IMR-90 (cell line): ENCODE measurements at regions not wholly inside any gene's neighbourhood (a gene's known extent, or its start where the extent isn't known, plus 50 kb on each side); places are given as distances from the start of the nearest gene placed in this dataset.

Experiments
- ATAC-seq: fragments of 200-7000 bp; cut with Tn5 transposase; 2 replicates; pipeline ENCODE4 v1.9.1; 2020; ENCODE audit warnings: low read depth, mild to moderate bottlenecking, moderate library complexity
- BruUV-seq: library from RNA; stranded (reverse); fragments of 400-500 nt; replicated peaks from 2 replicates; lab custom pipeline; 2021; lab: Mats Ljungman, UMichigan
- CTCF ChIA-PET: fragments of 300-600 bp; formaldehyde crosslinking; extraction: SDS; loops from one replicate; lab custom pipeline; 2021; ENCODE audit warnings: antibody characterized with exemption; lab: Yijun Ruan, JAX
- POLR2A ChIA-PET: fragments of 300-600 bp; sonication (Branson Sonifier 250); formaldehyde crosslinking; loops from one replicate; lab custom pipeline; 2022; ENCODE audit warnings: antibody characterized with exemption; ENCODE audit not compliant: unreplicated experiment; lab: Charles Lee
- DNase-seq: peaks from one replicate; pipeline ENCODE4 v3.0.0; 2013
- H2AFZ ChIP-seq: replicated peaks from 2 replicates; pipeline ENCODE3; 2013; ENCODE audit warnings: low read length, mild to moderate bottlenecking; ENCODE audit not compliant: poor library complexity
- H2AK5ac ChIP-seq: 2 replicates; pipeline ENCODE4 v1.6.1; 2013; ENCODE audit warnings: low read depth, low read length, inconsistent platforms
- H2AK9ac ChIP-seq: replicated peaks from 2 replicates; pipeline ENCODE3; 2013; ENCODE audit warnings: mild to moderate bottlenecking, low read depth, low read length, moderate library complexity; ENCODE audit not compliant: poor library complexity
- H2BK120ac ChIP-seq: 2 replicates; pipeline ENCODE4 v1.6.1; 2013; ENCODE audit warnings: low read depth, low read length, inconsistent platforms
- H2BK15ac ChIP-seq: 3 replicates; pipeline ENCODE4 v1.6.1; 2013; ENCODE audit warnings: low read depth, low read length, inconsistent platforms
- H2BK20ac ChIP-seq: 2 replicates; pipeline ENCODE4 v1.6.1; 2013; ENCODE audit warnings: low read depth, mild to moderate bottlenecking, inconsistent platforms, low read length, moderate library complexity
- H2BK5ac ChIP-seq: 2 replicates; pipeline ENCODE4 v1.6.1; 2013; ENCODE audit warnings: mild to moderate bottlenecking, low read depth, low read length, inconsistent platforms; ENCODE audit not compliant: poor library complexity, severe bottlenecking
- H3K14ac ChIP-seq: replicated peaks from 2 replicates; pipeline ENCODE4 v1.6.1; 2013; ENCODE audit warnings: low read depth, low read length, inconsistent platforms
- H3K18ac ChIP-seq: 2 replicates; pipeline ENCODE4 v1.6.1; 2013; ENCODE audit warnings: low read depth, low read length, control low read depth
- H3K23ac ChIP-seq: 2 replicates; pipeline ENCODE4 v1.6.1; 2013; ENCODE audit warnings: low read depth, low read length, inconsistent platforms
- H3K27ac ChIP-seq: 2 replicates; pipeline ENCODE4 v1.5.1; 2013; ENCODE audit warnings: mild to moderate bottlenecking, control low read depth, low read length; ENCODE audit not compliant: insufficient read depth
- H3K27me3 ChIP-seq: 2 replicates; pipeline ENCODE4 v1.6.1; 2013; ENCODE audit warnings: low read length; ENCODE audit not compliant: control insufficient read depth, insufficient read depth
- H3K36me3 ChIP-seq: 2 replicates; pipeline ENCODE4 v1.6.1; 2013; ENCODE audit warnings: low read length, mixed read lengths; ENCODE audit not compliant: control insufficient read depth, insufficient read depth
- H3K4ac ChIP-seq: 2 replicates; pipeline ENCODE4 v1.6.1; 2013; ENCODE audit warnings: low read depth, low read length, inconsistent platforms
- H3K4me1 ChIP-seq: 2 replicates; pipeline ENCODE4 v1.6.1; 2013; ENCODE audit warnings: low read length, mixed read lengths; ENCODE audit not compliant: control insufficient read depth, insufficient read depth
- H3K4me2 ChIP-seq: 2 replicates; pipeline ENCODE4 v1.6.1; 2013; ENCODE audit warnings: low read depth, mild to moderate bottlenecking, control low read depth, low read length, moderate library complexity
- H3K4me3 ChIP-seq: 2 replicates; pipeline ENCODE4 v1.5.1; 2013; ENCODE audit warnings: low read depth, mild to moderate bottlenecking, control low read depth, low read length, moderate library complexity; ENCODE audit not compliant: insufficient read depth
- H3K56ac ChIP-seq: 2 replicates; pipeline ENCODE4 v1.6.1; 2013; ENCODE audit warnings: low read length, inconsistent platforms; ENCODE audit not compliant: insufficient read depth; ENCODE audit errors: extremely low read depth
- H3K79me1 ChIP-seq, 2 experiments: 2 replicates each; pipeline ENCODE4 v1.6.1; 2013; ENCODE audit warnings: low read length in 2 of 2, inconsistent platforms in 1 of 2, low read depth in 1 of 2
- H3K9ac ChIP-seq: 2 replicates; pipeline ENCODE4 v1.6.1; 2013; ENCODE audit warnings: low read depth, low read length, control low read depth
- H3K9me1 ChIP-seq: 2 replicates; pipeline ENCODE4 v1.6.1; 2013; ENCODE audit warnings: low read length, inconsistent platforms; ENCODE audit not compliant: insufficient read depth
- H3K9me3 ChIP-seq: 2 replicates; pipeline ENCODE4 v1.6.1; 2013; ENCODE audit warnings: low read length; ENCODE audit not compliant: control insufficient read depth, insufficient read depth
- H4K20me1 ChIP-seq: 2 replicates; pipeline ENCODE4 v1.6.1; 2013; ENCODE audit warnings: low read length, inconsistent platforms; ENCODE audit not compliant: insufficient read depth
- H4K5ac ChIP-seq: 2 replicates; pipeline ENCODE4 v1.6.1; 2013; ENCODE audit warnings: mild to moderate bottlenecking, low read depth, low read length, control low read depth
- H4K8ac ChIP-seq, 2 experiments: 2 replicates each; pipeline ENCODE4 v1.6.1; 2013; ENCODE audit warnings: low read depth in 2 of 2, low read length in 2 of 2, control low read depth in 1 of 2, inconsistent platforms in 1 of 2
- H4K91ac ChIP-seq: 2 replicates; pipeline ENCODE4 v1.6.1; 2013; ENCODE audit warnings: low read depth, low read length, inconsistent platforms; ENCODE audit not compliant: insufficient read depth
- BHLHE40 ChIP-seq: fragments of 150-350 bp; IDR thresholded peaks from 2 replicates; pipeline ENCODE4 v1.6.1; 2016; ENCODE audit warnings: mild to moderate bottlenecking, low read depth, low read length
- CHD1 ChIP-seq: IDR thresholded peaks from 2 replicates; pipeline ENCODE4 v1.6.1; 2012; ENCODE audit warnings: low read depth, low read length, improper control_type of control experiment
- CTCF ChIP-seq: conservative IDR thresholded peaks from 2 replicates; pipeline ENCODE4 v1.5.1; 2012; ENCODE audit warnings: mild to moderate bottlenecking, low read depth, low read length, improper control_type of control experiment
- MAFK ChIP-seq: IDR thresholded peaks from 2 replicates; pipeline ENCODE4 v1.6.1; 2012; ENCODE audit warnings: low read depth, low read length, improper control_type of control experiment
- NFE2L2 ChIP-seq: fragments of 150-350 bp; IDR thresholded peaks from 2 replicates; pipeline ENCODE4 v1.6.1; 2016; ENCODE audit warnings: low read depth, mild to moderate bottlenecking, low read length
- RFX5 ChIP-seq: IDR thresholded peaks from 2 replicates; pipeline ENCODE4 v1.8.0; 2012; ENCODE audit warnings: low read depth, mild to moderate bottlenecking, low read length, moderate library complexity
- USF2 ChIP-seq: fragments of 150-350 bp; IDR thresholded peaks from 2 replicates; pipeline ENCODE4 v1.6.1; 2017; ENCODE audit warnings: mild to moderate bottlenecking, antibody characterized with exemption, low read length, low read depth
- WGBS, 2 experiments: methylation state at CpG; one replicate each; pipeline versions ENCODE4 v1.1.5 to v1.1.7; 2013; ENCODE audit warnings: missing lambda C conversion rate in 2 of 2; ENCODE audit not compliant: insufficient read length in 1 of 2; ENCODE audit errors: extremely low coverage in 2 of 2; 5-methylcytosine and 5-hydroxymethylcytosine counted together
- dilution Hi-C: fragments of 300-500 bp; cut with HindIII; formaldehyde crosslinking; loops from one replicate; pipeline ENCODE4 v1.14.3; 2018; ENCODE audit warnings: low sequenced_read_pairs; ENCODE audit not compliant: unreplicated experiment
- in situ Hi-C: fragments of 300-500 bp; cut with MboI; formaldehyde crosslinking; loops from 3 replicates; pipeline ENCODE4 v1.14.3; 2019; ENCODE audit warnings: low sequenced_read_pairs, inconsistent platforms, mixed read lengths
- intact Hi-C: fragments of 100-400 bp; cut with micrococcal nuclease; formaldehyde crosslinking; loops from 2 replicates; pipeline ENCODE4 v1.10.0; 2022

- in situ Hi-C loops (no loop called here), intact Hi-C loops (no loop called here), dilution Hi-C loops (no loop called here)
- no peak overlapping the region for H2BK20ac ChIP-seq
- no peak overlapping the region for H2AK9ac ChIP-seq
- no peak overlapping the region for H4K8ac ChIP-seq
- no peak overlapping the region for H2AFZ ChIP-seq
- H3K9ac ChIP-seq, result no peak overlapping the region
- H3K14ac ChIP-seq, result no peak overlapping the region
- H3K4ac ChIP-seq, result no peak overlapping the region
- no peak overlapping the region for H3K56ac ChIP-seq
- TF ChIP-seq USF2 (no peak), CTCF (no peak), MAFK (no peak), BHLHE40 (no peak), RFX5 (no peak), CHD1 (no peak), NFE2L2 (no peak)
- H3K23ac ChIP-seq, result no peak overlapping the region
- H2BK5ac ChIP-seq, result no peak overlapping the region
- H4K91ac ChIP-seq, result no peak overlapping the region
- no peak overlapping the region for H3K4me3 ChIP-seq
- no peak overlapping the region for H3K27ac ChIP-seq
- no peaks in the 10 kb centered on the region for H4K20me1 ChIP-seq
- H3K18ac ChIP-seq, result no peak overlapping the region
- H3K27me3 ChIP-seq, result no peaks in the 10 kb centered on the region
- POLR2A ChIA-PET, result no interaction called here
- no CpG with 5 or more reads among the region's 1 CpG for WGBS, 2 experiments
- no peak overlapping the region for H3K4me2 ChIP-seq
- no TSS peak for BruUV-seq
- no peak overlapping the region for H2BK120ac ChIP-seq
- no peaks in the 10 kb centered on the region for H3K9me1 ChIP-seq
- peaks cover 8% of the 10 kb centered on the region for H3K9me3 ChIP-seq
- no peak for ATAC-seq
- H3K4me1 ChIP-seq, result no peaks in the 10 kb centered on the region
- no peaks in the 10 kb centered on the region for H3K36me3 ChIP-seq
- no peak overlapping the region for H2AK5ac ChIP-seq
- H2BK15ac ChIP-seq, result no peak overlapping the region
- no peak for DNase-seq
- CTCF ChIA-PET, result no interaction called here
- H4K5ac ChIP-seq, result no peak overlapping the region
- no peaks in the 10 kb centered on the region for H3K79me1 ChIP-seq
These were observed 930.6 kb upstream of the FBXO33 start for GRCh38 chr14:40362856-40363255.
